ENCODE measurements at regions not wholly inside any gene's neighbourhood (a gene's known extent, or its start where the extent isn't known, plus 50 kb on each side); places are given as distances from the start of the nearest gene placed in this dataset.

GRCh38 chrX:20477219-20477618 lies 210.5 kb upstream of the RPS6KA3 start:
- H3K36me3 Mint-ChIP-seq (ENCODE audit: unreplicated experiment): no peaks in the 10 kb centered on the region
- TF ChIP-seq CTCF (IDR thresholded peaks at IDR 0.05; ENCODE audit: partially characterized antibody, unreplicated experiment): no peak
- H3K4me3 Mint-ChIP-seq (ENCODE audit: unreplicated experiment): no peak overlapping the region
- peaks cover 5% of the 10 kb centered on the region for H3K4me1 Mint-ChIP-seq (ENCODE audit: low read depth, unreplicated experiment)
- peaks cover 4% of the 10 kb centered on the region for H3K27me3 Mint-ChIP-seq (ENCODE audit: unreplicated experiment)
- H3K9me3 Mint-ChIP-seq (ENCODE audit: unreplicated experiment): peaks cover 2% of the 10 kb centered on the region
- DNase-seq: no peak
- no peak overlapping the region for H3K27ac Mint-ChIP-seq (ENCODE audit: unreplicated experiment)

GRCh38 chrX:20472620-20473258 lies 206.0 kb upstream of the RPS6KA3 start:
- Mint-ChIP-seq H3K9me3 (ENCODE audit: unreplicated experiment) (peaks cover 2% of the 10 kb centered on the region), H3K4me1 (ENCODE audit: low read depth, unreplicated experiment) (no peaks in the 10 kb centered on the region), H3K4me3 (ENCODE audit: unreplicated experiment) (no peak overlapping the region), H3K36me3 (ENCODE audit: unreplicated experiment) (no peaks in the 10 kb centered on the region), H3K27me3 (ENCODE audit: unreplicated experiment) (peaks cover 2% of the 10 kb centered on the region), H3K27ac (ENCODE audit: unreplicated experiment) (no peak overlapping the region)
- no peak for TF ChIP-seq CTCF (IDR thresholded peaks at IDR 0.05; ENCODE audit: partially characterized antibody, unreplicated experiment)
- no peak for DNase-seq

- H3K9me3 Mint-ChIP-seq (ENCODE audit: unreplicated experiment): peaks cover 2% of the 10 kb centered on the region
- peaks cover 2% of the 10 kb centered on the region for H3K27me3 Mint-ChIP-seq (ENCODE audit: unreplicated experiment)
- H3K36me3 Mint-ChIP-seq (ENCODE audit: unreplicated experiment): no peaks in the 10 kb centered on the region
- DNase-seq: no peak
- no peaks in the 10 kb centered on the region for H3K4me1 Mint-ChIP-seq (ENCODE audit: low read depth, unreplicated experiment)
- no peak overlapping the region for H3K27ac Mint-ChIP-seq (ENCODE audit: unreplicated experiment)
- no peak overlapping the region for H3K4me3 Mint-ChIP-seq (ENCODE audit: unreplicated experiment)
- TF ChIP-seq CTCF (IDR thresholded peaks at IDR 0.05; ENCODE audit: partially characterized antibody, unreplicated experiment): no peak
Observed at GRCh38 chrX:20472148-20472547, 205.4 kb upstream of the RPS6KA3 start.

- H3K4me1 Mint-ChIP-seq (ENCODE audit: low read depth, unreplicated experiment): no peaks in the 10 kb centered on the region
- no peak for TF ChIP-seq CTCF (IDR thresholded peaks at IDR 0.05; ENCODE audit: partially characterized antibody, unreplicated experiment)
- no peak overlapping the region for H3K4me3 Mint-ChIP-seq (ENCODE audit: unreplicated experiment)
- peaks cover 2% of the 10 kb centered on the region for H3K27me3 Mint-ChIP-seq (ENCODE audit: unreplicated experiment)
- DNase-seq: no peak
- peaks cover 2% of the 10 kb centered on the region for H3K9me3 Mint-ChIP-seq (ENCODE audit: unreplicated experiment)
- peak overlapping the region; percentile 73 for H3K27ac Mint-ChIP-seq (ENCODE audit: unreplicated experiment)
- no peaks in the 10 kb centered on the region for H3K36me3 Mint-ChIP-seq (ENCODE audit: unreplicated experiment)
Observed at GRCh38 chrX:20471483-20471882, 204.8 kb upstream of the RPS6KA3 start.

GRCh38 chrX:20463296-20464075 lies 196.8 kb upstream of the RPS6KA3 start:
- Mint-ChIP-seq H3K27me3 (ENCODE audit: unreplicated experiment) (no peaks in the 10 kb centered on the region), H3K36me3 (ENCODE audit: unreplicated experiment) (no peaks in the 10 kb centered on the region), H3K4me1 (ENCODE audit: low read depth, unreplicated experiment) (peaks cover 10% of the 10 kb centered on the region), H3K27ac (ENCODE audit: unreplicated experiment) (no peak overlapping the region), H3K9me3 (ENCODE audit: unreplicated experiment) (peaks cover 3% of the 10 kb centered on the region), H3K4me3 (ENCODE audit: unreplicated experiment) (no peak overlapping the region)
- DNase-seq: no peak
- TF ChIP-seq CTCF (IDR thresholded peaks at IDR 0.05; ENCODE audit: partially characterized antibody, unreplicated experiment): no peak
